ENCODE measurements at regions not wholly inside any gene's neighbourhood (a gene's known extent, or its start where the extent isn't known, plus 50 kb on each side); places are given as distances from the start of the nearest gene placed in this dataset.

DNA sequence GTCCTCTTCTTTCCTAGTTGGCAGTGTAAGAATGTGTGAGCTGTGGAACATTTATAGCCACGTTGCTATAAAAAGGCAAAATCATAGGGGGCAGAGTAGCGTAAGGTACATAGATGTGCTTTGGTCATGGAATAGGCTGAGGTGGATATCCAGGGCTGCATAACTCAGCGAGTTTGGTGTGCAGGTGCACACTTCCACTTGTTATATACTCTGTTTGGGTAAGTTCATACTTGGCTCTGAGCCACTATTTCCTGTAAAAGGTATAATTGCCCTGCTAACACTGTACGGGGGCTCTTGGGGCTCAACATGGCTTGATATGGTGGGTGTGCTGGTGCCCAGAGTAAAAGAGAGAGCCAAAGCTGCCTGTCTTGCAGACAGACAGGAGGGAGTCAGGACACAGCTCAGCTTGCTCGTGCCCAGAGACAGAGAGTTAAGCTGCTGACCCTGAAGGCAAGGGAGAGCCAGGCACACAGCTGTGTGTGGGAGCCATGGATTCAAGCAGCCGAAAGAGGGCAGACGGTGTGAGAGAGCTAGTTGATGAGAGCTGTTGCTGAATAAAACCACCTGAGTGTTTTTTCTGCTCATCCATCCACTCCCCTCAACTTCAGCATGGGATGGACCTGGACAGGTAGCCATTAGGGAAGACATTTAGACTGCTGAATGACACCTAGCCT is 126.7 kb downstream of the DKK1 start:
- no peak for DNase-seq (ENCODE audit: low read depth)

DNA sequence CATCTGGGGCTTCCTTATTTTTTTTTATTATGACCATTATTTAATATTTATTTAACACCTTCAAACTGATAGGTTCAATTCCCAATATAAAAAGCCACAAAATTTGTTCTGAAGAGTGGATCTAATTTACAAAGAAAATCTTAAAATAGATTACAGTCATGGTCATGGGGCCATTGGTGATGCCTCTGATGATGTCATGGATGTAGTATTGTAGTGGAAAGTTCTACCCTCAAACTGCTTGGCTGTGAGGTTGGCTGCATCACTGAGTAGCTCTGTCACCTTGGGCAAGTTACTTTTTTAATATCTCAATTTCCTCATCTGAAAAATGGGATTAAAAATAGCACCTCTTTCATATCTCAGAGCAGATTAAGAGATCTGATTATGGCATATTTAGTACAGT is 128.5 kb downstream of the DKK1 start:
- peak; percentile 6 for DNase-seq (ENCODE audit: low read depth)

DNA sequence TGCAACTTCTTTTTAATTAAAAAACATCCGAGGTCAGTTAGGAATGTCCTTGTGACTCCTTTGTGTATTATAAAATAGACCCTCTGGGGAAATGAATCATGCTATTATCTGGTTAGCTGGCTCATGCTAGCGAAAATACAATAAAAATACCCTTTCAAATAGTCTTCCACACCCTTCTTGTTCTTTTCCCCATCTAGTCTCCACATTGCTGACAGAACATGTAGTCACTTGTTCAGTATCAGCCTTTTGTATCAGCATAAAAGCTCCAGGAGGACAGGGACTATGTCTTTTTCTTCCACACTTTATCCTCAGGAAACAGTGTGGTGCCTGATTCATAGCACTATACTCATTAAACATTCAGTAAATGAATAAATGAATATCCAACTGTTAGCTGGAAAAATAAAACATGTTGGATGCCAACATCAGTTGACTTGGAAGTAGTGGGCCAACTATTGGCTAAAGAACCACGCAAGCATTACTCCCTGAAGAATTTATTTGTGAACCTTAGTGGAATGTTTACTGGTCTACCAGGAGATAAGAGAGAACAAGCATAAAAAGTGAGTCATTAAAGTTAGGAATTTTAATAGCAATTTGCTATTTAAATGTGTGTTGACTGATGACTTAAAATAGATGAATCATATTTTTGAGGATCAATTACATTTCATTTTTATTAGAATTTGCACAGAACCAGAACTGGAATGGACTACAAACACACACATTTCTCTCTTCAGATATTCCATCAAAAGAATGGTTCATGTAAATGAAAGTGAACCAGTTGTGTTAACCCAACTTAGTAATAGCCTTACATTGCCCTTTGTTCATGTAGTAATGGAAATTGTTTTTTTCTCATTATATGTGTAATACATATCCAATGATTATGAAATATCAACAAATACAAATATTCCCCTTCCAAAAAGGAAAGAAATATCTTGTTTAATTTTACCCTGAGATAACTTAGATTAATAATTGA is 129.6 kb downstream of the DKK1 start:
- DNase-seq (ENCODE audit: low read depth) = peak; percentile 53

DNA sequence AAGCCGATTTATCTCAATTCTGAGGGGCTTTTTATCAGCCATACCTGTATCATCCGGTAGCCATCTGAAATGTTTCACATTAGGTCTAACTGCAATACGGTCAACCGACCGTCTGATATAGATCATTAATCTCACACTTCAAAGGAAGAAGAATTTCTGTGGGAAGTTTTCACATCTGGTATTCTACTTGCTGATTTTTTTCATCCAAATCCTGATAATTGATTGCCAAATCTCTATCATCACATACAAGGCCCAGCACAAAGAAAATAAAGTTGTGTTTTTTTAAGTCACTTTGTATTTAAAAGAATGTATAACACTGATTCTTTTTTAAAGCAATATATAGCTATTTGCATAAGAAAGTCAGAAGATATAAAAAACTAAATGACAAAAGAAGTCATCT is 132.3 kb downstream of the DKK1 start:
- no peak for DNase-seq (ENCODE audit: low read depth)

DNA sequence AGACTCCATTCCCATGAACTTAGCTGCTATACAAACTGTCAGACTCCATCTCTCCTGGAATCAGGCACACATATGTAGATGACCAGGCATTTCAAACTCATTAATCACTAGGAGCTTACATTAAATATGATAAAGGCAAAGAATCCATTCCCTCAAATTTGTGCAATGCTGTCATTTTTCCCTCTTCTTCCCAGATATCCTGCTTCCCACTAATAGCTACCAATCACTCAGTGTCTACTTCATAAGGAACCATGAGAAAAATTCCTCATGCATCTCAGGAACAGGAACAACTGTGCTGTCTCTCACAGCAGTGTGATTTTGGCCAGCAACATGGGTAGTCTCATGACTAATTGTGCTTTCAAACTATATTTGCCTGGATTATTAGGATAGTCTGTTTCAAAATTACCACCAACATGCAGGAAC is 133.9 kb downstream of the DKK1 start:
- no peak for DNase-seq (ENCODE audit: low read depth)

DNA sequence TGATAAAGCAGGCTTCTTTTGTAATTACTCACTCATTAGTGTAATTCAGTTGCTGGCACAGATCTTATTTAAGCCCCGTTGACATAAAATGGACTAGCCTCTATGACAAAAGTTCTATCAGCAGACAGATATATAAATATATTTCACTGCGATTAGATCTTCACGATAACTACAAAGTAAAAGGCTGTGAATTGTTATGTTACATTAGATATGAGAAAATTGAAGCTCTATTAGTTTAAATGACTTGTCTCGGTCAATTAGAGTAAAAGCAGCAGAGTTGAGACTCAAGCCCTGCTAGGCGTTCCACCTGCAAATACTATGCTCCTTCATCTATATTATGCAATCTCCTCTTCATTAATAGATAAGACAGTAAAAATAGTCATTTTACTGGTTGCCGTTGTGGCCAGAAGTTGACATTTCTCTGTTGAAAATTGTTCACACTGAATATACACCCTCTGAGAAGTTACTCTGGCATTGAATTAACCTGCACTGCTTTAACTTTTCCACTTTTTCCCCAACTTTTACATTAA is 136.7 kb downstream of the DKK1 start:
- DNase-seq (ENCODE audit: low read depth) = no peak

DNA sequence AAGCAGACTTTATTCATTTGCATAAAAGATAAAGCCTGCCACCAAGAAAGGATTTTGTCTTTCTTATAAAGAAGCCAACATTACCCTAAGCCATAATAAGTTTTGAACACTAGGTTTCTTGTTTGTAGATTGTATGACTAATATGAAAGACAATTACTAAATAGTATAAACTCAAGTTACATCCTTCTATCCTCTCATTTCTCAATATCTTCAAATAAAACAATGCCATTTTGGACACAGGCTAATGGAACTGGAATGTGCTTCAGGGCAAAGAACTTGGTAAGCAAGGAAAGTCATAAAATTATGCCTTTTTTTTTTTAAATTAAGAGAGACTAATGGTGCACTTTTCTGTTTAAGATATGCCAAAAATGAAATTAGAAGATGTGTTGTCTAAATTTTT is 137.7 kb downstream of the DKK1 start:
- peak; percentile 17 for DNase-seq (ENCODE audit: low read depth)

DNA sequence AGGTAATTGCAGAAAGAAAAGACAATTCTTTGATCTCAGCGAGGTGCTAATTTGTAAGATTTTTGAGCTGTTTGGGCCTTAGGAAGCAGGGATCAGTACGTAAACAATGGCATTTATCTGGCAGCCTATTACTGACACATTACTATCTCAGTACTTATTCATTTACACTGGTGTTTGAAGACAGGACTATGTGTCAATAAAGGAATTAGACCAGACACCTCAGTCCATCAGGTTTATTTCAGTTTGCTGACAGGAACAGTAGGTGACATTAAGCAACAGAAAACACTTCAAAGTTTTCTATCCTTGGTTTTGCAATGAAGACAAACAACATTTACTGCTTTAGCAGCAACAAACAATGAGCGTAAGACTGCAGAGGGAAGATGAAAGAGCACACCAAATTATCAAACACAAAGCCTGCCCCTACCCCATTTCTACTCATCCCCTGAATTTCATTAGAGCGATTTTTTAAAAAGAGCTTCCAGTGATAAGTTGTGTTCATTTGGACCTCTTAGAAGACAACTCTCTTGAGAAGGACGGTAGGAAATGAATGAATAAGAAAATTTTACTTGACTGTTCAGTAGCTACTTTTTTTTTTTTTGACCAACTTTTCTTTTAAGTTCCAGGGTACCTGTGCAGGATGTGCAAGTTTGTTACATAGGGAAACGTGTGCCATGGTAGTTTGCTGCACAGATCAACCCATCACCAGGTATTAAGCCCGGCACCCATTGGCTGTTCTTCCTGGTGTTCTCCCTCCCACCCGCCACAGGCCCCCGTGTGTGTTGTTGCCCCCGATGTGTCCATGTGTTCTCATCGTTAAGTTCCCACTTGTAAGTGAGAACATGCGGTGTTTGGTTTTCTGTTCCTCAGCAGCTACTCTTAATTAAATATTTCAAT is 138.8 kb downstream of the DKK1 start:
- DNase-seq (ENCODE audit: low read depth) = no peak

DNA sequence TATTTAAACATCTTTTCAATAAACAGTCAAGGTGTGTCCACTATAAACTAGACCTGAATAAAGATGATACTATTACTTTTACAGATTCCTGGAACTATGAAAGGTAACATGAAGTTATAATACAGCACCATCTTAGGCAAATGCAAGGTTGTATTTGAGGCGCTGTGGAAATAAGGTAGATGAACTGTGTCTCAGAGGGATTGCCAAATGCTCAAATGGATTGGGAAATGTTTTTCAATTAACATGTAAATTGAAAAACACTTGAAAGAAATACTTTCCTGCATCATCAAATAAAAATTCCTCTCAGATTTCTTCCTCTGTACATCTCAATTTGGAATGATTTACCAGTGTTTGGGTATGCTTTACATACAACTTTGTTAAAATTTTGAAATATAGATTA is 139.4 kb downstream of the DKK1 start:
- DNase-seq (ENCODE audit: low read depth) = no peak

DNA sequence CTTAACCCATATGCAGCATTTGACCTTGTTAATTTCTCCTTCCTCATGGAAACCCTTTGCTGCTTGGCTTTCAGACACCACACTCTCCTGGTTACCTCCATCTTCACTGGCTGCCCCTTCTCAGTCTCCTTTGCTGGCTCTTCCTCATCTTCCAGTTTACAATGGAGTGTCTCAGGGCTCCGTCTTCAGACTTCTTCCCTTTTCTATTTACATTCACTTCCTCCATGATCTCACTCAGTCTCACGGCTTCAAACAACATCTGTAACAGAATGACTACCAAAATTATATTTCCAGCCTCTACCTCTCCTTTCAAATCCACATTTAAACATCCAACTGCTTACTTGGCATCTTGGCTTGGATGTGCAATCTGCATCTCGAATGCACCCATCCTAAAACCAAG is 140.4 kb downstream of the DKK1 start:
- DNase-seq (ENCODE audit: low read depth) = no peak

DNA sequence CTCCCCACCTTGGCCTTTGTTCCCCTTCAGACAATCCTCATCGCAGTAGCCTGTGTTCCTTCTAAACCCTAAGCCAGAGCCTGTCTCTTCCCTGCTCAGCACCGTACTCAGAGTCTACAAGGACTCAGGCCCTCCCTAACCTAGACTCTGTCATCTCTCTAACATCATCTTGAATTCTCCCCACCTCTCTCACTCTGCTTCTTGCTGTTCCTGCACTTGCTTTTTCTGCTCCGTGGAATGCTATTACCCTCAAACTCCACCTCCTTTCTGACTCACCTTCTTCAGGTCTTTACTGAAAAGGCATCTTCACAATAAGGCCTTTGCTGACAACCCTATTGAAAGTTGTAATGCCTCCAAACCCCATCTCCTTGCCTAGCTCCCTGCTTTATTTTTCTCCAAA is 141.0 kb downstream of the DKK1 start:
- peak; percentile 4 for DNase-seq (ENCODE audit: low read depth)

DNA sequence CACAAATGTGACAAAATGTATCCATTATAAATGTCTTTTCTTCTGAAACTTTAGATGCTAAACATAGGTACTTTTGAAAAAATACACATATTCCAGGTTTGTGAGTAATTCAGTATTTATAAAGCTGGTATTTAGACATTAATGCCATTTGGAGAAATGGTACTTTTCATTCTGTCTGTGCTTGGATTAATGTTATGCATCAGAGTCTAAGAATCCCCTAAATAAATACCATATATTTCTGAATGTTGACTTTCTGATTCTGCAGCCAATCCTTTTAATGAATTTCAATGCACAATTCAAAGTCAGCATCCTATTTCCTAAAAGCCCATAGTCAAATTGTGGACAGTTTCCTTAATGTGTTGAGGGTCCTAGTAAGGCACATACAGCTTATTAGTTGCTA is 145.0 kb downstream of the DKK1 start:
- no peak for DNase-seq (ENCODE audit: low read depth)

DNA sequence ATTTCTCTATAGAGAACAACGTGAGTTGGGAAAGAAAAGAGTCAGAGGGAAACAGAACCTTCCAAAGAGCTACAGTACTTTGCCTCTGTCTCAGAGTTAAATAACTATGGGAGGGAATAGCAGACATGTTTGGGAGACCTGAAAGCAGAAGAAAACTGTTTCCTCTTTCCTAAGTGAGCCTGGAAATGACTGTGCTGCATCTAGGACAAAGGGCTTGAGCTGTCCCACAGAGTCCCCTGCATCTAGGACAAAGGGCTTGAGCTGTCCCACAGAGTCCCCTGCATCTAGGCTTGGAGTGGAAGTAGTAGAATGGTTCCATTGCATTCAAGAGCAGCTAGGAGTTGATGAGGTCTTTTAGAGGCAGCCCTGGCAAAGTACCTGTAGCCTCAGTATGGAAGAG is 149.7 kb downstream of the DKK1 start:
- no peak for DNase-seq (ENCODE audit: low read depth)

DNA sequence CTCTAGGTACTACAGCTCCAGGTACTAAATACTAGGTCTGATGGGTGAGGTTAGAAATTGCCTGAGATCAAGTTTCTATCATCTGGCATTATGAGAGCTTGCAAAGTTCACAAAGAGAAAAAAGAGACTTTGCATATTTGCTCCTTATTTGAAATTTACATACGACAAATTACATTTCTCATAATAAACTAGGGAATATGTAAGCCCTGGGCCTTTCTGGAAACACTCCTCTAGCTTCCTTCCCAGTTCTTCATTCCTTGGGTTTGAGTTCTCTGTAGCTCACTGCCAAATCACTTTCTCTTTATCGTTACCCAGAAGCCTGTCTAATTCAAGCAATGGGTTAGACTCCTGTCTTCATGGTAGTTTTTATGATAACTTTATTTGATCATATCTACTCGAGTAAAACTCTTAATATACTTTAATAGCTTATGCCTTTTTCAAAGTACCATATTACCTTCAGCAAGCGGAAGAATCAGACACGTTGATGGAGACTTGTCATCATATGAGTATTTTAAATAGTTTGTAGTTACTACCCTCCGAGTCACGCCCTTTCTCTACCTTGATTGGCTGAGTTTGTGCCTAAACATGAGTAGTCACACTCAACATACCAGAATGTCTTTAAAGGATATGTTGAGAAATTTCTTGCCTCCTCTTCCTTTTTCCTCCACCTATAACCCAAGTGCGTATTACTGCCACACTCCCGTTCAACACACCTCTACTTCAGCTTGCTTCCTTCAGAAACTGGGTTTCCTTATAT is 150.5 kb downstream of the DKK1 start:
- no peak for DNase-seq (ENCODE audit: low read depth)

DNA sequence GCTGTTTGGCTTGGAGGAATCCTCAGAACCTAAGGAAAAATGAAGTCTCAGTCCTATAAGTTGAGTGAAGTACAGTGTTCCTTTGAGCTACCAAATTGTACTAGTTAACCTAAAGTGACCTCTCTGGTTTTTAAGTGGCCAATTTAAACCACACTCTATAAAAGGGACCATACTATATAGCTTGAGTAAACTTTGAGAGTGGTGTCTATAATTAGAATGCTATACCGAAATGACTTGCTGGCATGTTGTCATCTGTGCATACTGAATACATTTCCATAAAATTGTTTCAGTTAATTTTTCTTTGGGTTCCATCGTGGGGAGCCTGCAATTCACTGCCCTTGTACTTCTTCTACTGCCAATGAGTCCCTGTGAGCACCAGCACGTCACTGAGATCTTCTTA is 151.1 kb downstream of the DKK1 start:
- DNase-seq (ENCODE audit: low read depth) = no peak

DNA sequence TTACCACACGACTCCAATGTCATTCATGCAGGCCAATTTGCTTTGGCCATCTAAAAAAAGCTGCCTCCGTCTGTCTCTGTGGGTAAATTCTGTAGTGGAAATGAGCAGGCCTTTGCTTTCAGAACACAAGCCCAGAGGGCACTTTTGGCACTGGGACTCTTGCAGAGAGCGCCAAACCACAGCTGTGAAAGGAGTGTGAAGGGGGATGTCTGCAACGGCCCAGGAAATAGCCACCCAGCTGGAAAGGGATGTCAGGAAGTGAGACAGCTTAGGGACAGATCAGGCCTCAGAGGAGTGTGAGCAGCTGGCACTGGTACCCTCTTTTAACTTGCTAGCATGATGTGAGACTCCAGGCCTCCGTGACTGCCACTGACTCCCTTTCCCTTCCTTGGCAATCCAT is 152.4 kb downstream of the DKK1 start:
- DNase-seq (ENCODE audit: low read depth) = peak; percentile 21

DNA sequence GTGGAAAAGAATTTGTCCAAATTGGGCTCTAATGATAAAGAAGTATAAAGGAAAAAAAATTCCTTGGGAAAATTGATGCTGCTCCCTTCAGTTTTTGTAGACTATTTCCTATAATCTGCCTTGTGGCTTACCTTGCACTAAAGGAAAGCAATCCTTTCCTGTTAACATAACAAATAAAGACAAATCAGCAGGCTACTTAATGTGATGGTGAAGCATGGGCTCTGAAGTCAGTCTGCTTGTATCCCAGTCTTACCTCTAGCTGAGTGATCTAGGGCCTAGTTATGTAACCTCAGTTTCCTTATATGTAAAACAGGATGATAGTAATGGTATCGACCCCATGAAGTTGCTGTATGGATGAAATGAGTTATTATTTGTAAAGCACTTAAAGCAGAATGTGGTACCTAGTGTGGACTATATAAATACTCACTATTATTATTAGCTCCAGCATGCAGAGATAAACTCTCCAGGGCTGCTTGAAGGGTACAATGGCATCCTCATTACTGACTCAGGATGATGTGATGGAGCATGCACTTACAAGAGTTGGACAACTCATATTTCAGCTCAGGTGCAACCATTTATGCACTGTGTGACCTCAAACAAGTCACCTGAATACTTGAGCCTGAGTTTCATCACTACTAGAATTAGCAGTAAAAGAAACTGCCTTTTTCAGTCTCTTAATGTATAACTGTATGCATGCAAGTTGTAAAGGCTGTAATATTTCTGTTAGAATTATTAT is 156.1 kb downstream of the DKK1 start:
- DNase-seq (ENCODE audit: low read depth) = no peak

DNA sequence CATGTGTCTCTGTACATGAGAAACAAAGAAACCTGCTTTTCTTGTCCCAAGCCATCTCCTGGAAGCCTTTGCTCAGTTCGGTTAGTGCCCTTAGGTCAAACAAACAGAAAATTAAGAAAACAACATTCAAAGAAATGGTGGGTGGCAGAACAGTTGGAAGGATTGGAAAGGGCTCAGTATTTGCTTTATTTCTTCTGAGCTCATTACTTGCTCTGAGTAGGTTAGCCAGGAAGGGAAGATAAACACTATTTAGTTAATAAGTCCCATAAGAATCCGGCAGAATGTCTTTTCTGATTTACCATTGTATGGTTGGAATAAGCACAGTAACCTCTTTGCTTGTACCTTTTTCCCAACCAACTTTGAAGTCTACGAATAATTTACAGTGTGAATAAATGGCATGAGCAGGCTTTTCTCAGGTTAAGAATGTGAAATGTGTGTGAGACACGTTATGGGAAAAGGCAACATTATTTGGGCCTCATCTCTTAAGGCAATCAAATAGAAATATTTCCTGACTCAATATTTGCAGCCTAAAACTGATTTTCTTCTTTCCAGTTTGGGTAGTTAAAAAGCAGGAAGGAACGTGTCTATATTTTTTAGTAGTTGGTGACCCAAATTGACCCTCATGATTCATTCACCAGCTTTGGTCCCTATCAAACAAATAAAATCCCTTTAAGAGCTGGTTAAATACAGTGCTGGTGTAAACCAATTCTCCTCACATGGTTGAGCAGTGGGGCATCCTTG is 158.5 kb downstream of the DKK1 start:
- DNase-seq (ENCODE audit: low read depth) = no peak

DNA sequence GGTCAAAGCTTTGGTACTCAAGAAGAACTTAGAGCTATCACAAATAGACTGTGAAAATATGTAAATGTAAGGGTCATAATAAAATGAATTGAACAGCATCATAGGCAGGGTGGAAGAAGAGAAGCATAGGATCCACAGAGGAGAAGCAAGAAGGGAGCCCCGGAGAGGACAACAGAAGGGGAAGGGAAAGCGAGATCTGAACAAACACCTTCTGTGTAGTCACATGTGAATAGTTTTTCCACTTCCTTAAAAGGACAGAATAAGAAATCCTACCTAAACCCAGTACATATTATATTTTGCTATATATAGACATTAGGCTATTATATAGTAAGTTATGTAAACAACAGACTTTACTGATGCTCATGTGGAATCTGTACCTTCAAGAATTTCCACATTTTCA is 160.2 kb downstream of the DKK1 start:
- DNase-seq (ENCODE audit: low read depth) = no peak

DNA sequence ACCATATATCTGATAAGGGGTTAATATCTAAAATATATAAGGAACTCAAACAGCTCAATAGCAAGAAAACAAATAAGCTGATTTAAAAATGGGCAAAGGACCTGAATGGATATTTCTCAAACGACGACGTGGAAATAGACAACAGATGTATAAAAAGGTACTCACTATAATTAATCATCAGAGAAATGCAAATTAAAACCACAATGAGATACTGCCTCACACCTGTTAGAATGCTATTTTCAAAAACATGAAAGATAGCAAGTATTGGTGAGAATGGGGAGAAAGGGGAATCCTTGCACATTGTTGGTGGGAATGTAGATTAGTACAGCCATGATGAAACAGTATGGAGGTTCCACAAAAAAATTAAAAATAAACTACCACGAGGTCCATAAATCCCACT is 163.2 kb downstream of the DKK1 start:
- no peak for DNase-seq (ENCODE audit: low read depth)

Data from Daoy (cell line).